Inferior parietal cortex (tissue), 1 donor: ENCODE measurements at regions not wholly inside any gene's neighbourhood (a gene's known extent, or its start where the extent isn't known, plus 50 kb on each side); places are given as distances from the start of the nearest gene placed in this dataset.
"Not testable (repeated sequence)": the region's sequence is repeated elsewhere in the genome, so short reads cannot be mapped to it uniquely, and the experiment has no call there.

Source experiments
- DNase-seq: peaks from one replicate; pipeline ENCODE4 v3.0.0-alpha.2; 2016; ENCODE audit errors: extremely low spot score

DNA sequence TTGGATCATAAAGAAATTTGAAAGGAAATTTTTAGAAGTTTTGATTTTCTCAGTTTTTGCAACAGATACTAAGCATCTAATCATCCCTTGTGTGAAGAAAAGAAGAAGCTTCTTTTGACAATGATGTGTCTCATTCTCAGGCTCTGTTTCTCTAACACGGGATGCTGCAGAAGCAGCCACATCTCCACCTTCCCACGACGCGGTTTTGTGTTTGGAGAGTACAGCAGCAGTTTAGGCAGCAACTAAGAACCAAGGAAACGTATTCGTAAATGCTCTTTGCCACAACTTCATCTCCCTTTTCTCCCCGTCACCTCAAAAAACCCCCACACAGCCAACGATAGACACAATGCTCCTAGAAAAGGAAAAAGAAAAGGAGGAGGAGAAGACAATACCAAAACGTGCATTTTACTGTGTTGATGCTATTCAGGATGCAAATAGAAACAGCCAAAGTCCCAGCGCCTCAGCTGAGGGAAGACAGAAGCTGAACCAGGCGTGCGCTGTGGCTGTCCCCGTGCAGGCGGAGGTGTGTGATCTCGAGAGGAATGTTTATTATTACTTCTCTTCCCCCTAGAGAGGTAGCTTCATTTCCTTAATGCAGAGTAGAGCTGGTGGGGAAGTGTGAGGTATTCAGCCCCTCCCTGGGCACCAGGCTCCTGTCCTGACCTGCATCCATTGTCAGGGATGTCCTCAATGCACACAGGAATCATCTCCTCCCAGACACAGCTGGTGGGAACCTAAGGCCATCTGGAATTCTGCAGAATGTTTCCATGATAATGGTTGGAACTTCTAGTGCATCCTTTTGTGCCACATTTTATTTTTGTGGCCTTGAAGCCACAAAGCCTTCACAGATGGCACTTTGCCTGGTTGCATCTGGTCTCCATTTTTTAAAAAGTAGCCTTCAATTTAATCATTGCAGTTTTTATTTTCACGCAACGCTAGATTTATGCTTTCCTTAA lies 174.6 kb upstream of the KLF6 start:
- no peak for DNase-seq

DNA sequence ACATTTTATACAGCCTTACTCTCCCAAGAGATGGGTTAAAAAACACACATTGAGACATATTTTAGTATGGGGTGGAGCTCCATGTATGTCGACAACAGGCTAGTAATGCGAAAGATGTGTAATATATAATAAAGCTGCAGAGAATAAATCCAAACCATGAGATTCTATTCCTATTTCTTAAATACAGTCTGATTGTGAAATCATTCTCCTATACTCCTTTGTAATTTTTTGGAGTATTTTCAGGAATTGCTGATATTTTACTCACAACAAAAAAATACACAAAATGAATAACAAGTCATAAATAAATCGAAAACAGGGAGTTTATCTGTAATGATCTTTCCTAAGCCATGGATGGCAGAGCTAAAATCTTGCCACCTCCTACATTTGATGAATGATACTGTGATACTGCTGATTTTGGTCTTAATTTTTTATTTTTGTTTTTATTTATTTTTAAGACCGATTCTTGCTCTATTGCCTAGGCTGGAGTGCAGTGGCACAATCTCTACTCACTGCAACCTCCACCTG lies 173.5 kb upstream of the KLF6 start:
- DNase-seq, result no peak

DNA sequence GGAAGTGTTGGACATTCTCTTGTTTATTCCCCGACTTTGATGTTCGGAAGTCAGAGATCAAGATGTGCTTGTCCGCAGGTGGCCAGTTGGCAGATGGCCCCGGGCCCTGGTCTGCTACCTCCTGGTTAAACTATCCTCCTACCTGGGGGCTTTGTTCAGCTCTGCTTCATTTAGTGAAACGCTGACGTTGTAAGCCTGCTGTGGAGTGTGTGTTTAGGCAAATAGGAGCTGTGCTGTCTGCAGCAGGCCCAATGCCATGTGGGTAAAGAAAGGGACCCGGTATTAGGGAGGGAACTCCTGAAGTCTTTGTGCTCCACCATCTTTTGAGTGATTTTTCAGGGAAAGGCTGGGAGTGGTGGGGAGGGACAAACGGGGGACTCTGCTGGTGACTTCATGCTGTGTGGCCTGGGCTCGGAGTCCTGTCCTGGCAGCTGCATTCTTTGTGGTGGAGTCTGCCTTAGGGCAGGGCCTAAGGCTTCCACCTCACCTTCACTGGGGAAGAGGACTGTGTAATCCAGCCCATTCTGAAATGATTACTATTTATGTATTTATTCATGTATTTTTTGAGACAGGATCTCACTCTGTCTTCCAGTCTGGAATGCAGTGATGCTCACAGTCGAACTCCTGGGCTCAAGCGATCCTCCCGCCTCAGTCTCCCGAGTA lies 171.1 kb upstream of the KLF6 start:
- no peak for DNase-seq

DNA sequence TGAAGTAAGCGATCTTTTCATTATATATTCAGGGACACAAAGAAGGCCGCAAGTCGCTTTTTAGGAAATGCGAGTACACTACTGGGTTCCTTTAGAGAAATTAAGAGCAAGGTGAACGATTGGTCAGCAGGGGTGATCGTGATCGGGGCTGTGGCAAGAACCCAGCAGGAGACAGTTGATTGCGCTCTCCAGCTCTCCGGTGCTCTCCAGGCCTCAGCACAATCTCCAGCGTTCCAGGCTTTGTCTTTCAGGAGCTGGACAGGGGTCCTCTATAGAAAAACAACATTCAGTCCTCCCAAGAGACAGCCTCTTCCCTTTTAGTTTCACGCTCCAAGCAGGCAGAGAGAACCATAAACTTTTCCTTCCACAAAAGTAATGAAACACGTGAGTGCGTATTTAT lies 170.5 kb upstream of the KLF6 start:
- DNase-seq, result no peak

DNA sequence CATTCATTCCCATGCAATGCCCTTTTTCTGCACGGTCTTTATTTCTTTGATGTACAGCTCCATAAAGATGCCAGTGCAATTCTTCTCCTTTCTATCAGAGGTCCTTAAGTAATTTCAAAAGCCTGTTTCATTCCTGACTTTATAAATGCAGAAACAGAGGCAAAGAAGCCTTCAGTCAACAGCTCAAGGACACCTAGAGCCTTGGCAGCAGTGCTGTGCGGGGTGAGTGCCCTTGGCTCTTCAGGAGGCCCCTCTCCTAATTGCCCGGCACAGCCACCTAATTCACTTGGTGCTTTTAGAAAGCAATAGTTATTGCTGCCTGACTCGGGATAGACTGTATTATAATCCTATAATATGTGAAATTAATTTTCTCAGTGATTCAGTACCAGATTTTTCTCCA lies 169.6 kb upstream of the KLF6 start:
- DNase-seq, result no peak

DNA sequence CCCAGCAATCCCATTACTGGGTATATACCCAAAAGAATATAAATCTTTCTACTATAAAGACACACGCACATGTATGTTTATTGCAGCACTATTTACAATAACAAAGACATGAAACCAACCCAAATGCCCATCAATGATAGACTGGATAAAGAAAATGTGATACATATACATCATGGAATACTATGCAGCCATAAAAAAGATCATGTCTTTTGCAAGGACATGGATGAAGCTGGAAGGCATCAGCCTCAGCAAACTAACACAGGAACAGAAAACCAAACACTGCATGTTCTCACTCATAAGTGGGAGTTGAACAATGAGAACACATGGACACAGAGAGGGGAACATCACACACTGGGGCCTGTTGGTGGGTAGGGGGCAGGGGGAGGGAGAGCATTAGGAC lies 169.0 kb upstream of the KLF6 start:
- not testable (repeated sequence) for DNase-seq

DNA sequence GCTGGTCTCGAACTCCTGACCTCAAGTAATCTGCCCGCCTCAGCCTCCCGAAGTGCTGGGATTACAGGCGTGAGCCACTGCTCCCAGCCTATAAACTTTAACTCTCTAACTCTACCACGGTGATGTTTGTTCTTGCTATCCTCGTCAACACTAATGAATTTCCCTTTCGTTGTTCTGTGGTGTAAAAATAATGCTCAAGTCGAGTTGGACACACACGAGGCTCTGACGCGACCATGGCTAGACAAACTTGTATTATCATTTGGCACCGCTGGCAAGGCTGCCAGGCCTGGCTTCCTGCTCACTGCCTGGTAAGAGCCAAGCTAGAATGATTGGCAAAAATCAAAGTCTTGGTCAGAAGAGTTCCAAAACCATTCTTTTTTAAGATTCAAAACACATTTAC lies 167.0 kb upstream of the KLF6 start:
- no peak for DNase-seq

DNA sequence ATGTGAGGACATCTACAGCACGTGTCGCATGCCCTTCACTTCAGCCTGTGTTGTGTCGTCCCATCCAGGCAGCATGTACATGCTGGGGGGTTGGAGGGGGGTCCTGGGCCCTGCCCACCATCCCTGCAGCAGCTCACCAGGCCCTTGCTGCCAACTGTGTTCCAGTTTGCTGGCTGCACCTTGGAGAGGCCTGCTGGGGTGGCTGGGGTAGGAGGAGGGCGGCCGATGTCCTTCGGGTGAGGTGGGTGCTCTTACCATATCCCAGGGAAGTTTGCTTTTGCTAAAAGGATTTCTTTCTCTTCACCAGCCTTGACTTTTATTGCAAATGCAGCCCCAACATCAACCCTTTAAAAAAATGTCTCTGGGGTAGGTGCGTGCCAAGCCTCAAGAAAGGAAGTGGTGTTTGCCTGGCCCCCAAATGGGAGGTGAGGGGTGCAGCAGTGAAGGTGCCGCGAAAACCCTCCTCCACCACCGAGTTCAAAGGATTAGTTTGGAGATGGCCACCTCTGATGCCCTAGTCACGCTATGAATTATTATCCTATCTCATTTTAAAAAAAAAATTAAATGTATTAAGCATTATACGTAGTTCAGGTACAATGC lies 165.8 kb upstream of the KLF6 start:
- DNase-seq, result no peak

DNA sequence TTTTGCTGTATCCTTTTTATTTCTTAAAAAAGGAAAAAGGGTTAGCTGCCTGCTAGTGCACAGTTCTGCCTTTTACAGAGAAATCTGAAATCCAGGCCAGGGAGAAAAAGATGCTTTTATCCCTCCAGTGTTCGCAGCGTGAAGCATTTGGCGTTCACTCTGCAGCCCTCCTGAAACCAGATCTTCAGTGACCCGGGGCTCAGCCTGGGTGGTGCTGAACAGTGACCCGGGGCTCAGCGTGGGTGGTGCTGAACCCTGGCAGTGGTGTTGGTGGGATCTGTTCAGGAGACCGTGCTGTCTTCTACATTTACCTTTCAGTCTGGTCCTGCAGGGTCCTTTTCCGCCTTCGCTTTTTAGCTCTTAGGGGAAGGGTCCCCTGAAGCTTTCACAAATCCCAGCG lies 164.7 kb upstream of the KLF6 start:
- no peak for DNase-seq

DNA sequence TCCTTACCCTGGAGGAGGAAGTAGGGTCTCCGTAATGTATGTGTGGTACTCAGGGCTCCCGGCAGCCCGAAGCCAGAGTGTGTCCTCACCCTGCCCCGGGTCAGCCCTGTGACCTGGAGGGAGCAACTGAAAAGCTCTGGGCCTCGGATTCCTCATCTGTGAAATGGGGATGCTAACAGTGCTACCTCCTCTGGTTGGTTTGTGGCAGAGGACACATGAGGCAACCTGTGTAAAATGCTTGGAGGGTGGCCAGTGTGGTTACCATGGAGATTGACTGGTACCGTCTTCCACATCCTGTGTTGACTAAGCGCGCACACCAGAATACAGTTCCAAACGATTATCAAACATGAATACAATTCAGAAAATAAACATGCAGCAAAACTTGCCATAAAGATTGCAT lies 163.8 kb upstream of the KLF6 start:
- DNase-seq, result no peak

DNA sequence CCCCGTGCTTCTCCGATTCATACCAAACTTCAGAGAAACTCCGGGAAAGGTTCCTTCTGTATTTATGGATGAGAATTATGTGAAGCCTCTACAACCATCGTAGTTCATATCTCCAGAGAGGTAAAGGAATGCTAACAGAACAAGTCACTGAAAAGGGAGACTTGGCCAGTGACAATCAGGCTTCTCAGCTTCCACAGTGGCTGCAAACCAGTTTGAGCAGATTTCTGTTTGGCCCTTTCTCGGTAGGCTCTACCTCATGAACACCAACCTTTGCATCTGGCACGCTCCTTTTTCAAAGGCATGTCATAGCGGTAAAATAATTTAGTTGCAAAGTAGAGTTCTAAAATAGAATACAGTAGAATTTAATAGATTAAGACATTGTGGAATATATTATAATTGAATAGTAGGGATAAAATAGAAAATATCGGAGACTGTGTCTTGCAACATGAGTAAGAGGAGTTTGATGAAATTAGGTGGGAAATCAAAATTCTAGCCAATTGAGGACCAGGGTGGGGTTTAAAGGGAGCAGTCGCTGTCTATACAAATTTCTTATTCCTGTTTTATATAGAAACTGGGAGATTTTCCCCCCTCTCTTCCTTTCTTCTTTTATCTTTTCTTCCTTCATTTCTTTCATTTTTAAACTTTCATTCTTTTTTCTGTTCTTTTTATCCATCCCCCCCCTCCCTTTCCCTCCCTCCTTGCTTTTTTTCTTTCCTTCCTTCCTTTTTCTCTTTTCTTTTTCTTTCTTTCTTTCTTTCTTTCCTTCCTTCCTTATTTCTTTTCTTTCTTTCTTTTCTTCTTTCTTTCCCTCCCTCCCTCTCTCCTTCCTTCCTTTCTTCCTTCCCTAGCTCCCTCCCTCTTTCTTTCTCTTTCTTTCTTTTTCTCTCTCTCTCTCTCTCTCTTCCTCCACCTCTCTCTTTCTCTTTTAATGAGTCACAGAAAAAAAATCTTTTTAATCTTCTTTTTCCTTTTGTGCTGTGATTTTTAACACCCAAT lies 161.5 kb upstream of the KLF6 start:
- DNase-seq, result no peak

DNA sequence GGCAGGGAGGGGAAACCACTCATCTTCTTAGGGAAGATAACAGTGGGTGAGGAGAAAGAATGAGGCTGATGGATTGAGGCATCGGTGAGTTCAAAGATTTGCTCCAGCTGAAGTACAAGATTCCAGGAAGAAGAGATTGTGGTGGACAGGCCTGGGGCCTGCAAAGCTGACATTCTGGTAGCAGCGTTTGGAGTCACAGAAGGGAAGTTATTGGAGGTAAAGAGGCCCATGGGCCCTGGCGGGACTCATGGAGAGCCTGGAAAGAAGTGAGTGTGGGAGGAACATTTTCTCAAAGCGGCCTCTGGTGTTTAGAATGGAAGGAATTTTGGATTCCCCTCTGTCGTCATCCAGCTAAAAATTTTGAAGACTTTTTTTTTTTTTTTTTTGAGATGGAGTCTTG lies 160.0 kb upstream of the KLF6 start:
- DNase-seq, result no peak

DNA sequence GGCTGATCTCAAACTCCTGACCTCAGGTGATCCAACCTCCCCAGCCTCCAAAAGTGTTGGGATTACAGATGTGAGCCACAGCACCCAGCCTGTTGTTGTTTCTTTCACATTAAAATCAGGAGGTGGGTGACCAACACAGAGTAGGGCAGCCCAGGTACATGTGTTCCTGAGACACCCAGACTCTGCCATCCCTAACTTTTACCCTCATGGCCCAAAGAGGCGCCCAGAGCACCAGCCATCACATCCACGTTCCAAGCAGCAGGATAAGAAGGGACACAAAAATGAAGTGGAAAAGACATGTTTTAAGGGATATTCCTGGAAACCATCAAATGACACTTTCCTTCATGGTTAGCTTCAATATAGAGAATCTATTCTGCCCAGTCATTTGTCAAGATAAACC lies 159.6 kb upstream of the KLF6 start:
- DNase-seq, result no peak

DNA sequence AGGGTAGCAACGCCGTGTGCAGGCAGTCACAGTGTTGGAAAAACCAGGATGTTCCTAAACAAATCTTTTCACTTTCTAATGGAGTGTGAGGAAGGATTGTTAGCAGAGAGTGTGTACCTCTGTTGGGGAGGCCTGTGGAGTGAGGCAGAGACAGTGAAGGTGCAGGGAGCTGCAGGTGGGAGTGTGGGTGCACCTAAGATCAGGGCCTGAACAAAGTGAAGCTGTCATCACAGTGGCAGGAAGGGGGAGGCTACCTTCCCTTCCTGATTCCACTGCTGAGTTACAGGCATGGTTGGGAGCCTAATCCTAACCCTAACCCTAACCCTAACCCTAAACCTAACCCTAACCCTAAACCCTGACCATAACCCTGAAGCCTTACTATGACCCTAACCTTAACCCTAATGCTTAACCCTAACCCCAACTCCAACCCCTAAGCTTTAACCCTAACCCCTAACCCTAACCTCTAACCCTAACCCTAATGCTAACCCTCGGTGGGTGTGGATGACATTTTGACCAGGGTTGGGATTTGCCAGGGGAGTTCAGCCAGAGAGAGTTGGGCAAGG lies 158.8 kb upstream of the KLF6 start:
- DNase-seq, result no peak

DNA sequence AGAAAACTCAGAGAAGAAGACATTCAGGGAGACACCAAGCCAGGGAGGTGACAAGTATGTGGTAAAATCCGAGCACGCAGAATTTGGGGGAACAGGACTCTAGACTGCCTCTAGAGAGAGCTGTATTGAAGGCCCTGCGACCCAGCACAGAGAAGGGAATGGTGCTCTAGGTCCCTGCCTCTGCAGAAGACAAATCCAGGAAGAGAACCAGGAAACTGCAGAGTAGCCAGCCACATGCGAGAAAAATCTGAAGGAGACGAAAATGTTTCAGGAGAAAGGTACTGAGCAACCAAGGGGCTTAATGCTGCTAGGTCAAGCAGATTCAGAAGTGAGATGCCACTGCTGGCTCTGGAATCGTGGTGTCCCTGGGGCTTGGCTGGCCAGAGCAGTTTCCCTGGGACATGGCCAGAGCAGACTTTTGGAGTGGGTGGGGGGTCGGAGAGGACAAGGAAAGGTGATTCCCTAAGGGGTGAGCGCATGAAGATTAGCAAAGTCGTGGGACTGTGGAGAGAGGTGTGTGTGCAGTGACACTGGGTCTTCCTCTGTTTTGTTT lies 158.0 kb upstream of the KLF6 start:
- no peak for DNase-seq

DNA sequence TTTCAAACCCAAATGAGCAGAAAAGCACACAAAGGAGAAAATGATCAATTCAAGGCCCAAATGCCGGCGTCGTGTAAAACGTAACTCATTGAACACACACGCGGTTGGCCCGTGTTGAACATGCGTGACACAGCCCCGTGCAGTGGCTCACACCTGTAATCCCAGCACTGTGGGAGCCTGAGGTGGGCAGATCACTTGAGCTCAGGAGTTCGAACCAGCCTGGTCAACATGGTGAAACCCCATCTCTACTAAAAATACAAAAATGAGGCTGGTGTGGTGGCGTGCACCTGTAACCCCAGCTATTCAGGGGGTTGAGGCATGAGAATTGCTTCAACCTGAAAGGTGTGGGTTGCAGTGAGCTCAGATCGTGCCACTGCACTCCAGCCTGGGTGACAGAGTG lies 156.7 kb upstream of the KLF6 start:
- DNase-seq, result no peak

DNA sequence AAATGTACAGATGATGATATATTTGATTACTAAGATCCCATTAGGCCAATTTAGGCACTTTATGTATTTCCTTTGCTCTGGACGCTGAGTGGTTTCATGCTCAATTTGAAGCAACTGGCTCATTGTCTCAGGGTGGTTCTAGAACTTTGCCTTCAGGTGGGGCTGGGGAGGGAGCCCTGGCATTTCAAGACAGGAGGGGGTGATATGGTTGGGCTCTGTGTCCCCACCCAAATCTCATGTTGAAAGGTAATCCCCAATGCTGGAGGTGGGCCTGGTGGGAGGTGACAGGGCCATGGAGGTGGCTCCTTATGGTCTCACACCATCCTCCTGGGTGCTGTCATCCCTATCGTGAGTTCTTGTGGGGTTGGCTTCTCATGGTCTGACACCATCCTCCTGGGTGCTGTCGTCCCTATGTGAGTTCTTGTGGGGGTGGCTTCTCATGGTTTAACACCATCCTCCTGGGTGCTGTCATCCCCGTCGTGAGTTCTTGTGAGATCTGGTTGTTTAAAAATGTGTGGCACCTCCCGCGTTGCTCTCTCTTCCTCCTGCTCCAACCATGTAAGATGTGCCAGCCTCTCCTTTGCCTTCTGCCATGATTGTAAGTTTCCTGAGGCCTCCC lies 151.5 kb upstream of the KLF6 start:
- no peak for DNase-seq

DNA sequence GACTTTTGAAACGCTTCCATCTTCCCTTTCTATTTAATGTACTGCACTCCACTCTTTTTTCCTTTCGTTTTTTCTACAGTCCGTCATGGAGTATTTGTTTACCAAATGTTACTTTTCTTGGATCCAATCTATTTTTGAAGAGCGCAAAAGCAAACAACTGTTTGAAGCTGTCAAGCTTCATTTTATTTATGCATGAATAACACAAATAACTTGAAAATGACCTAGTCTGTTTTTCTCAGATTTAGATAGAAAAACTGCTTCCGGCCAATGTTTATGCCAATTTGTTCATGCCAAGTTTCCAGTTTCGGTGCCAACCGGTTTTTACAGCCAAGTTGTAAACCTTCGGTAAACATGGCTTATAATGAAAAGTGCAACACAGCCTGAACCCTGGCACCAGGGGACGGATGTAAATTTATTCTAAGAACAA lies 150.9 kb upstream of the KLF6 start:
- peak; percentile 18 for DNase-seq

DNA sequence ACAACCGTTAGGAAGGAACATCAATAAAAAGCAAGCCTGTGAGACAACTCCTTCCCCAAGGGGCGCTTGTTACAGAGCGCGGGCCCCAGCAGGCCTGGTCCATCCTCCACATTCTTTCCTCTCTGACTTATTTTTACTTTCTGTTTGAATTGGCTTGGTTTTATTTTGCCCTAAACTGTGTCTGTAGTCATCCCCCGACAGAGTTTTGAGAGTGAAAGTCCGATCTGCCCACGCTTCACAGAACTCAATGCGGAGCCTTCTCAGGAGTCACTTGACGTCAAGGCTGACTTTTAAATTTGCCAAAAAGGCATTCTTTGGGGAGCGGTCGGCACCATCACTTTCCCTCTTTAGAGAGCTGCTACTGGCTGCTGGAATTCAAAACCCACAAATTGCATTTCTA lies 150.1 kb upstream of the KLF6 start:
- DNase-seq, result no peak

DNA sequence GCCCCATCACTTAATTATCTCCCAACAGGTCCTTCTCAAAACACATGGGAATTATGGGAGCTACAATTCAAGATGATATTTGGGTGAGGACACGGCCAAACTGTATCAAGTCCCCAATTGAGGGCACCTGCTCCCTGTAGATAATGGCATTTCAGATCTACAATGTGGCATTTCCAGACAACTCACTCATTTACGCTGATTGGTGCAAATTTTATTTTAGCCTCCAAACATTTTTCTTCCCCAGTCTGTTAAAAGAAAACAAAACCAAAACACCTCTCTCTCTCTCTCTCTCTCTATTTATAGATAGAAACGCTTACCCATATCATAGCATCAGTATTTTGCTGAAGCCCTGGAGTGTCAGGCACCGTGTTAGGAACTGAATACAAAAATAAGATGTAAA lies 148.7 kb upstream of the KLF6 start:
- DNase-seq, result no peak
